Psoas muscle (tissue), 7 donors: ENCODE measurements at regions not wholly inside any gene's neighbourhood (a gene's known extent, or its start where the extent isn't known, plus 50 kb on each side); places are given as distances from the start of the nearest gene placed in this dataset.

ENCODE experiments used
- ATAC-seq, 4 donors: fragments of 200-7000 bp; cut with Tn5 transposase; one replicate each; pipeline ENCODE4 v1.9.1; 2020; ENCODE audit warnings: moderate library complexity in 3 of 4, mild to moderate bottlenecking in 2 of 4
- DNase-seq, 2 donors: peaks; one replicate each; pipeline ENCODE4 v3.0.0-alpha.2; 2020
- H3K27ac ChIP-seq: fragments of 200-600 bp; one replicate; pipeline ENCODE4 v1.8.0; 2022
- H3K27me3 ChIP-seq, 3 donors: fragments of 200-600 bp in 1 of 3; one replicate each; pipeline versions ENCODE4 v1.6.1 to v1.8.0; 2013 to 2022; ENCODE audit warnings: low read length in 2 of 3, mild to moderate bottlenecking in 2 of 3, moderate library complexity in 1 of 3; ENCODE audit not compliant: insufficient read depth in 3 of 3
- H3K36me3 ChIP-seq, 2 donors: fragments of 200-600 bp in 1 of 2; one replicate each; pipeline versions ENCODE4 v1.6.1 to v1.8.0; 2013 to 2022; ENCODE audit warnings: low read depth in 1 of 2, mild to moderate bottlenecking in 1 of 2, moderate library complexity in 1 of 2; ENCODE audit not compliant: insufficient read depth in 1 of 2
- H3K4me1 ChIP-seq: fragments of 200-600 bp; one replicate; pipeline ENCODE4 v1.8.0; 2022
- H3K4me3 ChIP-seq: fragments of 200-600 bp; one replicate; pipeline ENCODE4 v1.8.0; 2022; ENCODE audit warnings: mild to moderate bottlenecking
- H3K9me3 ChIP-seq: fragments of 200-600 bp; one replicate; pipeline ENCODE4 v1.8.0; 2022
- CTCF ChIP-seq: fragments of 200-600 bp; IDR thresholded peaks from one replicate; pipeline ENCODE4 v1.8.0; 2022; ENCODE audit warnings: antibody characterized with exemption
- WGBS, 3 donors: extraction: QIAGEN DNeasy Blood & Tissue Kit; methylation state at CpG; one replicate each; pipeline versions ENCODE4 v1.1.6 to v1.1.7; 2013; 5-methylcytosine and 5-hydroxymethylcytosine counted together
- intact Hi-C, 2 donors: fragments of 100-400 bp; cut with DNase I; formaldehyde crosslinking; loops; one replicate each; pipeline versions ENCODE4 v1.11.0 to v1.14.2; 2022
- donor health status: healthy with polysubstance abuse.
- donor health status: DM: no; HTN: no; CAD: no; lungs with moderate emphysema.
- donor health status: Bipolar disorder and iron deficiency.
- donor health status: healthy.
- donor health status: DM: yes; HTN: yes; CAD: no.
- donor health status: DM: no; HTN: no; CAD: no.
- donor health status: DM: yes; HTN: yes; CAD: no.

GRCh38 chr1:221884821-221885220 lies 142.9 kb upstream of the DUSP10 start:
- no peak for DNase-seq
- no peak overlapping the region for H3K4me3 ChIP-seq
- H3K9me3 ChIP-seq, result no peaks in the 10 kb centered on the region
- H3K27ac ChIP-seq, result no peak overlapping the region
- H3K4me1 ChIP-seq, result peaks cover 29% of the 10 kb centered on the region
- no peak for TF ChIP-seq CTCF
- H3K27me3 ChIP-seq, result no peaks in the 10 kb centered on the region
- intact Hi-C loops, result loop anchor here in 1 of 2 donors (5.0 kb wide), 1 partner anchor 143 kb away; the partner anchor contains the start of gene DUSP10
- WGBS, 3 donors, result 51 to 62% (median 60%) methylated on average over 3 of the region's 3 CpGs
- no peak for ATAC-seq
- H3K36me3 ChIP-seq, result no peaks in the 10 kb centered on the region

GRCh38 chr1:221881805-221882581 lies 140.1 kb upstream of the DUSP10 start:
- H3K36me3 ChIP-seq, result no peaks in the 10 kb centered on the region
- H3K4me3 ChIP-seq, result no peak overlapping the region
- no peak for DNase-seq
- H3K27ac ChIP-seq, result no peak overlapping the region
- intact Hi-C loops, result no loop called here
- no peaks in the 10 kb centered on the region for H3K9me3 ChIP-seq
- peaks cover 22% of the 10 kb centered on the region for H3K4me1 ChIP-seq
- WGBS, 3 donors, result 79 to 90% (median 88%) methylated on average over 5 of the region's 5 CpGs
- ATAC-seq, result no peak
- no peak for TF ChIP-seq CTCF
- H3K27me3 ChIP-seq, result no peaks in the 10 kb centered on the region

- WGBS, 3 donors, result 37 to 76% (median 42%) methylated on average over 1 of the region's 1 CpG
- intact Hi-C loops, result no loop called here
- no peaks in the 10 kb centered on the region for H3K36me3 ChIP-seq
- no peak overlapping the region for H3K27ac ChIP-seq
- no peak for ATAC-seq
- H3K4me1 ChIP-seq, result peaks cover 8% of the 10 kb centered on the region
- no peak overlapping the region for H3K4me3 ChIP-seq
- no peak for TF ChIP-seq CTCF
- no peaks in the 10 kb centered on the region for H3K27me3 ChIP-seq
- DNase-seq, result no peak
- H3K9me3 ChIP-seq, result no peaks in the 10 kb centered on the region
These were observed 138.3 kb upstream of the DUSP10 start for GRCh38 chr1:221880182-221880581.

- Histone ChIP-seq H3K27me3 (no peaks in the 10 kb centered on the region), H3K9me3 (no peaks in the 10 kb centered on the region), H3K4me3 (no peak overlapping the region), H3K4me1 (no peaks in the 10 kb centered on the region), H3K36me3 (no peaks in the 10 kb centered on the region), H3K27ac (no peak overlapping the region)
- no peak for ATAC-seq
- DNase-seq, result no peak
- intact Hi-C loops, result no loop called here
- no peak for TF ChIP-seq CTCF
These were observed 136.2 kb upstream of the DUSP10 start for GRCh38 chr1:221878134-221878533.

GRCh38 chr1:221877311-221877710 lies 135.4 kb upstream of the DUSP10 start:
- H3K9me3 ChIP-seq, result no peaks in the 10 kb centered on the region
- no peak for TF ChIP-seq CTCF
- no peak overlapping the region for H3K4me3 ChIP-seq
- H3K27ac ChIP-seq, result no peak overlapping the region
- ATAC-seq, result no peak
- DNase-seq, result no peak
- no peaks in the 10 kb centered on the region for H3K27me3 ChIP-seq
- intact Hi-C loops, result no loop called here
- 70 to 73% (median 70%) methylated on average over 2 of the region's 2 CpGs for WGBS, 3 donors
- H3K36me3 ChIP-seq, result no peaks in the 10 kb centered on the region
- no peaks in the 10 kb centered on the region for H3K4me1 ChIP-seq
